ENCODE measurements at regions not wholly inside any gene's neighbourhood (a gene's known extent, or its start where the extent isn't known, plus 50 kb on each side); places are given as distances from the start of the nearest gene placed in this dataset.

DNA sequence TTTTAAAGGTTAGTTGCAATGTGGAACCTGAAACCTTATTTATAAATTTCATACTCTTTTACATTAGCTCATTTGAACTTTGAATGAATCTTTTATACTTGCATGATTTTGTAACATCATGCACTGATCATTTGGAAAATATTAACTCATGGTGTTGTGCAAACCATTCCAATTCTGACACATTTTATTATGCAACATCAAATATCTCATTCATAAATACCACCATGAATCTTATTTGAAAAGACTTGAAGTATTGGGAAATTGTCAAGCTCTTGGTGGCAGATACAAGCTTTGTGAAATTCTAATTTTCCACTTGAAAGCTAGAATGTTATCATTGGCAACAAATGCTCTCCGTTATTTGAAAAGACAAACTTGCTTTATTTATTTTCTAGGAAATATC, 379.9 kb upstream of the PCDH20 start:
- TF ChIP-seq POLR2AphosphoS5 (IDR thresholded peaks at IDR 0.05): peak in 1 of 2 donors; percentile 17
- no peak for TF ChIP-seq CTCF (IDR thresholded peaks at IDR 0.05)
- TF ChIP-seq EP300 (IDR thresholded peaks at IDR 0.05): no peak
- TF ChIP-seq POLR2A (IDR thresholded peaks at IDR 0.05; ENCODE audit: low read depth): no peak
- WGBS: 71% methylated on average over 1 of the region's 1 CpG
- intact Hi-C loops (cut with DNase I): no loop called here

DNA sequence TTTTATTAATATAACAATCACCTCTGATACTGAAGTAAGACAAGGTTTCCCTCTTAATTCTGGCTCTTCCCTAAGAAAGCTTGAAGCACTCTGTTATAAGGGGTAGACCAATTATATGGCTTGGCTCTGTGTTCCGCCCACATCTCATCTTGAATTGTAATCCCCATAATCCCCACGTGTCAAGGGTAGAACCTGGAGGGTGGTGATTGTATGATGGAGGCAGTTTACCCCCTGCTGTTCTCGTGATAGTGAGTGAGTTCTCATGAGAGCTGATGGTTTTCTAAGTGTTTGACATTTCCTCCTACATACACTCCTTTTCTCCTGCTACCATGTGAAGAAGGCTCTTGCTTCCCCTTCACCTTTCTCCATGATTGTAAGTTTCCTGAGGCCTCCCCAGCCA, 363.8 kb upstream of the PCDH20 start:
- H3K36me3 ChIP-seq: no peaks in the 10 kb centered on the region
- no peak overlapping the region for H3K4me3 ChIP-seq
- H3K27me3 ChIP-seq: no peaks in the 10 kb centered on the region
- WGBS: 91% methylated on average over 3 of the region's 3 CpGs
- H3K4me1 ChIP-seq: peaks cover 0 to 6% (median 3%) of the 10 kb centered on the region in 4 donors
- no peak for DNase-seq (ENCODE audit: extremely low spot score)
- intact Hi-C loops (cut with DNase I): no loop called here
- no peaks in the 10 kb centered on the region for H3K9me3 ChIP-seq
- TF ChIP-seq EP300 (IDR thresholded peaks at IDR 0.05) (no peak), CTCF (IDR thresholded peaks at IDR 0.05) (no peak), POLR2A (IDR thresholded peaks at IDR 0.05; ENCODE audit: low read depth) (no peak), POLR2AphosphoS5 (IDR thresholded peaks at IDR 0.05) (no peak)
- no peak overlapping the region for H3K27ac ChIP-seq (replicated peaks in 1 of 4)

More for the DNA sequence above, 379.9 kb upstream of the PCDH20 start:
- DNase-seq (ENCODE audit: extremely low spot score): no peak
- no peaks in the 10 kb centered on the region for H3K4me1 ChIP-seq
- no peak overlapping the region for H3K4me3 ChIP-seq
- no peaks in the 10 kb centered on the region for H3K36me3 ChIP-seq
- no peaks in the 10 kb centered on the region for H3K9me3 ChIP-seq
- H3K27me3 ChIP-seq: no peaks in the 10 kb centered on the region
- no peak overlapping the region for H3K27ac ChIP-seq (replicated peaks in 1 of 4)

DNA sequence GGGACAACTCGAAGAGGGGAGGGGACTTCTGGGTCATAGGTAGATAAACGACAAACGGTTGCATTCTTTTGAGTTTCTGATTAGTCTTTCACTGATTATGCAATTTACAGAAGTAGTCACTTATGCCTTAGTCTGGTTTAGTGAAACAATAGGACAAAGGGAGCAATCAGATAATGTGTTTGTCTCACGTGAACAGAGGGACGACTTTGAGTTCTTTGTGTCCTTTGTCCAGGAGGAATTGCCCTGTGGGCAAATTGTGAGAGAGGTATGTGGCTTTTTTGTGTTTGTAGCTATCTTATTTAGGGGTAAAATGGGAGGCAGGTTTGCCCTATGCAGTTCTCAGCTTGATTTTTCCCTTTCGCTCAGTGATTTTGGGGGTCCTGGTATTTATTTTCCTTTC, 362.9 kb upstream of the PCDH20 start:
- WGBS: 87% methylated on average over 6 of the region's 6 CpGs
- DNase-seq (ENCODE audit: extremely low spot score): no peak
- peaks cover 0 to 6% (median 3%) of the 10 kb centered on the region in 4 donors for H3K4me1 ChIP-seq
- H3K27ac ChIP-seq (replicated peaks in 1 of 4): no peak overlapping the region
- H3K4me3 ChIP-seq: no peak overlapping the region
- no peaks in the 10 kb centered on the region for H3K27me3 ChIP-seq
- no peaks in the 10 kb centered on the region for H3K9me3 ChIP-seq
- intact Hi-C loops (cut with DNase I): no loop called here
- no peak for TF ChIP-seq CTCF (IDR thresholded peaks at IDR 0.05)
- no peak for TF ChIP-seq EP300 (IDR thresholded peaks at IDR 0.05)
- TF ChIP-seq POLR2A (IDR thresholded peaks at IDR 0.05; ENCODE audit: low read depth): no peak
- no peak for TF ChIP-seq POLR2AphosphoS5 (IDR thresholded peaks at IDR 0.05)
- H3K36me3 ChIP-seq: no peaks in the 10 kb centered on the region

- no peak for DNase-seq (ENCODE audit: extremely low spot score)
- no peaks in the 10 kb centered on the region for H3K9me3 ChIP-seq
- intact Hi-C loops (cut with DNase I): no loop called here
- H3K27ac ChIP-seq (replicated peaks in 1 of 4): no peak overlapping the region
- no peaks in the 10 kb centered on the region for H3K36me3 ChIP-seq
- peaks cover 0 to 6% (median 3%) of the 10 kb centered on the region in 4 donors for H3K4me1 ChIP-seq
- no peaks in the 10 kb centered on the region for H3K27me3 ChIP-seq
- no peak for TF ChIP-seq EP300 (IDR thresholded peaks at IDR 0.05)
- no peak for TF ChIP-seq POLR2A (IDR thresholded peaks at IDR 0.05; ENCODE audit: low read depth)
- no peak for TF ChIP-seq CTCF (IDR thresholded peaks at IDR 0.05)
- no peak for TF ChIP-seq POLR2AphosphoS5 (IDR thresholded peaks at IDR 0.05)
- no peak overlapping the region for H3K4me3 ChIP-seq
- WGBS: 76% methylated on average over 2 of the region's 2 CpGs
Measured at GRCh38 chr13:61777899-61778298, 362.2 kb upstream of the PCDH20 start.

DNA sequence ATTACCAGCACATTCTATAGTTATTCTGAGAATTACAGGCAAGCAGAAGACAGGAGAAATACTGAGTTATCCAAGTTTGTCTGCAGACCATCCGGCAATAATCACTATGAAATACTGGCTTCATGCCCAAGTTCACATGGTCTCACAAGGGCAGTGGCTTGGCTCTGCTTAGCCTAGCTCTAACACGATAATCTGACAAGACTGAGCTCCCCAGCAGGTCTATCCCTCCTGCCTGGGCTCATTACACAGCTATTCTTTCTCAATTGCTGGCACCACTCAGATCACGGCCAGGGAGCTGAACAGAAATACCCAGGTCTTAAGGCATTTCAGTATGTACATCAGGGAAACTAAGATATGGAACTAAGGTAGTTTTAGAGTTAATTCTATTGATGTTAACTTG, 361.6 kb upstream of the PCDH20 start:
- Histone ChIP-seq H3K4me1 (peaks cover 0 to 6% (median 3%) of the 10 kb centered on the region in 4 donors), H3K4me3 (no peak overlapping the region), H3K9me3 (no peaks in the 10 kb centered on the region), H3K27me3 (no peaks in the 10 kb centered on the region), H3K27ac (replicated peaks in 1 of 4) (no peak overlapping the region), H3K36me3 (no peaks in the 10 kb centered on the region)
- intact Hi-C loops (cut with DNase I): no loop called here
- no peak for DNase-seq (ENCODE audit: extremely low spot score)
- TF ChIP-seq CTCF (IDR thresholded peaks at IDR 0.05): no peak
- no peak for TF ChIP-seq POLR2A (IDR thresholded peaks at IDR 0.05; ENCODE audit: low read depth)
- no peak for TF ChIP-seq EP300 (IDR thresholded peaks at IDR 0.05)
- no peak for TF ChIP-seq POLR2AphosphoS5 (IDR thresholded peaks at IDR 0.05)
- 38% methylated on average over 3 of the region's 3 CpGs for WGBS

All from esophagus muscularis mucosa (tissue), 4 donors.